ENCODE measurements at regions not wholly inside any gene's neighbourhood (a gene's known extent, or its start where the extent isn't known, plus 50 kb on each side); places are given as distances from the start of the nearest gene placed in this dataset.

DNA sequence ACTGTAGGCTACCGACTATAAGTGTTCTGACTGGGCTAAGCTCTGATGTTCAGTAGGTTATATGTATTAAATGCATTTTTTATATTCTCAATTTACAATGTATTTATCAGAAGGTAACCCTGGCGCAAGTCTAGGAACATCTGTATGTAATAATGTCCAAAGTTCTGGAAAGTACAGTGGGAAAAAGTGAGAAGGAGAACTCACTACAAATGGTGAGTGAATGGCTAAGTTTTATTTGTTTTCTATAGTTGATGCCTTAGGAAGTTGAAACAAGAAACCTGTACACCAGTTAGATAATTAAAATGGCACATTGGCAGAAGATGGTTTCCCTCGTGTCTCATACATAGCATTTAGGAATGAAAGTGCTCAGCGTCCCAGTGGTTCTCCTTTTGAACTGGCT, 333.4 kb upstream of the THRB start:
- H2AFZ ChIP-seq (ENCODE audit: low read depth, low read length), result no peak overlapping the region
- CTCF ChIA-PET (ENCODE audit: low intra/inter-chr PET ratio), result no interaction called here
- POLR2A ChIA-PET, result no interaction called here
- no peaks in the 10 kb centered on the region for H3K9me1 ChIP-seq (ENCODE audit: control insufficient read depth, insufficient read depth, low read length)
- peaks cover 0 to 12% of the 10 kb centered on the region in 2 experiments; a peak in 2 of 5 replicates for H3K4me1 ChIP-seq (replicated peaks in 1 of 2; ENCODE audit: control insufficient read depth in 2 of 2, insufficient read depth in 2 of 2, low read length in 2 of 2)
- no TSS peak for BruUV-seq (replicated peaks)
- H3K27me3 ChIP-seq (ENCODE audit: control insufficient read depth in 2 of 2, insufficient read depth in 2 of 2, low read length in 2 of 2), result peaks cover 0 to 13% of the 10 kb centered on the region in 2 experiments; a peak in 2 of 5 replicates
- H4K20me1 ChIP-seq (replicated peaks; ENCODE audit: control insufficient read depth, insufficient read depth, low read length), result no peaks in the 10 kb centered on the region
- H3K4me3 ChIP-seq, result no peak overlapping the region
- in situ Hi-C loops (cut with MboI), result no loop called here
- no peak for FAIRE-seq
- H3K27ac ChIP-seq (ENCODE audit: extremely low read depth, low read depth, low read length), result no peak overlapping the region
- H3K4me2 ChIP-seq (ENCODE audit: insufficient read depth, low read length), result no peak overlapping the region
- H3K79me2 ChIP-seq (ENCODE audit: control insufficient read depth, insufficient read depth, low read length), result no peaks in the 10 kb centered on the region
- TF ChIP-seq PATZ1 (CRISPR knock-in tag; IDR thresholded peaks at IDR 0.05; ENCODE audit: borderline replicate concordance), result no peak
- ATAC-seq, result no peak
- DNase-seq (ENCODE audit: extremely low read depth in 1 of 4, low spot score in 3 of 4), result no peak
- H3K36me3 ChIP-seq (ENCODE audit: control insufficient read depth, insufficient read depth, low read length), result no peaks in the 10 kb centered on the region
- no peak overlapping the region for H3K9ac ChIP-seq (ENCODE audit: insufficient read depth in 1 of 2, low read depth in 2 of 2, low read length in 2 of 2)
- intact Hi-C loops (cut with micrococcal nuclease), result no loop called here
- WGBS (ENCODE audit: insufficient coverage, low coverage, missing lambda C conversion rate), result 0% methylated on average over 4 of the region's 4 CpGs
- H3K9me3 ChIP-seq (replicated peaks; ENCODE audit: control insufficient read depth, insufficient read depth, low read depth, low read length), result no peaks in the 10 kb centered on the region

DNA sequence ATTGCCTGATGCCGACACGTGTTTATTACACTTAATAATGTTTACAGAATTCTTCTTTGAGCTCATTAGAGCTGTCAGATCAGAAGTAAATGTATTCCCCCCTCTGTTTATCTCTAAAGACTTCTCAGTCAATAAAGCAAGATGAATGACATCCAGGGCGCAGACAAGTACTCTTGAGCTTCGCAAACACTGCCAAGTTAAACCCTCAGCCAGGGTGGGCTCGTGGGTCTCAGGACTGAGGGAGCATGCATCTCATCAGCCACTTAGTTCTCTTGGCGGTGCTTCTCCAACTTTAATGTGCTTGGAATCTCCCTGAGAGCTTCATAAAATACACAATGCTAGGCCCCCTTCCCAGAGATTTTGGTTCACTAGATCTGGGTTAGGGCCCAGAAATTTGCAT, 333.9 kb upstream of the THRB start:
- POLR2A ChIA-PET, result no interaction called here
- H3K36me3 ChIP-seq (ENCODE audit: control insufficient read depth, insufficient read depth, low read length), result no peaks in the 10 kb centered on the region
- no TSS peak for BruUV-seq (replicated peaks)
- WGBS (ENCODE audit: insufficient coverage, low coverage, missing lambda C conversion rate), result 3% methylated on average over 6 of the region's 6 CpGs
- no peak overlapping the region for H3K4me2 ChIP-seq (ENCODE audit: insufficient read depth, low read length)
- FAIRE-seq (no peak), ATAC-seq (no peak), DNase-seq (ENCODE audit: extremely low read depth in 1 of 4, low spot score in 3 of 4) (no peak)
- peaks cover 0 to 13% of the 10 kb centered on the region in 2 experiments; a peak in 2 of 5 replicates for H3K27me3 ChIP-seq (ENCODE audit: control insufficient read depth in 2 of 2, insufficient read depth in 2 of 2, low read length in 2 of 2)
- intact Hi-C loops (cut with micrococcal nuclease) (no loop called here), in situ Hi-C loops (cut with MboI) (no loop called here)
- H3K4me3 ChIP-seq, result no peak overlapping the region
- no peak overlapping the region for H3K27ac ChIP-seq (ENCODE audit: extremely low read depth, low read depth, low read length)
- H3K79me2 ChIP-seq (ENCODE audit: control insufficient read depth, insufficient read depth, low read length), result no peaks in the 10 kb centered on the region
- CTCF ChIA-PET (ENCODE audit: low intra/inter-chr PET ratio), result no interaction called here
- H4K20me1 ChIP-seq (replicated peaks; ENCODE audit: control insufficient read depth, insufficient read depth, low read length), result no peaks in the 10 kb centered on the region
- no peaks in the 10 kb centered on the region for H3K9me3 ChIP-seq (replicated peaks; ENCODE audit: control insufficient read depth, insufficient read depth, low read depth, low read length)
- H3K9ac ChIP-seq (ENCODE audit: insufficient read depth in 1 of 2, low read depth in 2 of 2, low read length in 2 of 2), result no peak overlapping the region
- H3K4me1 ChIP-seq (replicated peaks in 1 of 2; ENCODE audit: control insufficient read depth in 2 of 2, insufficient read depth in 2 of 2, low read length in 2 of 2), result peaks cover 0 to 12% of the 10 kb centered on the region in 2 experiments; a peak in 2 of 5 replicates
- no peak overlapping the region for H2AFZ ChIP-seq (ENCODE audit: low read depth, low read length)
- H3K9me1 ChIP-seq (ENCODE audit: control insufficient read depth, insufficient read depth, low read length), result no peaks in the 10 kb centered on the region
- no peak for TF ChIP-seq KDM5B (IDR thresholded peaks at IDR 0.05; ENCODE audit: insufficient replicate concordance, low read depth, low read length)
- no peak for TF ChIP-seq EHMT2 (IDR thresholded peaks at IDR 0.05)
- TF ChIP-seq ELF2 (CRISPR knock-in tag; IDR thresholded peaks at IDR 0.05), result no peak
- TF ChIP-seq, protein P1, sequence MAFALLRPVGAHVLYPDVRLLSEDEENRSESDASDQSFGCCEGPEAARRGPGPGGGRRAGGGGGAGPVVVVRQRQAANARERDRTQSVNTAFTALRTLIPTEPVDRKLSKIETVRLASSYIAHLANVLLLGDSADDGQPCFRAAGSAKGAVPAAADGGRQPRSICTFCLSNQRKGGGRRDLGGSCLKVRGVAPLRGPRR (CRISPR knock-in tag; IDR thresholded peaks at IDR 0.05), result no peak
- no peak for TF ChIP-seq ZFP91 (CRISPR knock-in tag; IDR thresholded peaks at IDR 0.05)
- TF ChIP-seq CBX1 (IDR thresholded peaks at IDR 0.05; ENCODE audit: low read depth), result no peak
- no peak for TF ChIP-seq ILK (tag; IDR thresholded peaks at IDR 0.05; ENCODE audit: borderline replicate concordance, low read depth)
- TF ChIP-seq, protein P2, sequence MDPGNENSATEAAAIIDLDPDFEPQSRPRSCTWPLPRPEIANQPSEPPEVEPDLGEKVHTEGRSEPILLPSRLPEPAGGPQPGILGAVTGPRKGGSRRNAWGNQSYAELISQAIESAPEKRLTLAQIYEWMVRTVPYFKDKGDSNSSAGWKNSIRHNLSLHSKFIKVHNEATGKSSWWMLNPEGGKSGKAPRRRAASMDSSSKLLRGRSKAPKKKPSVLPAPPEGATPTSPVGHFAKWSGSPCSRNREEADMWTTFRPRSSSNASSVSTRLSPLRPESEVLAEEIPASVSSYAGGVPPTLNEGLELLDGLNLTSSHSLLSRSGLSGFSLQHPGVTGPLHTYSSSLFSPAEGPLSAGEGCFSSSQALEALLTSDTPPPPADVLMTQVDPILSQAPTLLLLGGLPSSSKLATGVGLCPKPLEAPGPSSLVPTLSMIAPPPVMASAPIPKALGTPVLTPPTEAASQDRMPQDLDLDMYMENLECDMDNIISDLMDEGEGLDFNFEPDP (CRISPR knock-in tag; IDR thresholded peaks at IDR 0.05), result no peak
- no peak for TF ChIP-seq JUN (IDR thresholded peaks at IDR 0.05; ENCODE audit: borderline replicate concordance, low read depth, low read length)
- TF ChIP-seq JUN (CRISPR knock-in tag; IDR thresholded peaks at IDR 0.05; ENCODE audit: borderline replicate concordance), result no peak

Measured in K562 (cell line).